ENCODE measurements at regions not wholly inside any gene's neighbourhood (a gene's known extent, or its start where the extent isn't known, plus 50 kb on each side); places are given as distances from the start of the nearest gene placed in this dataset.

- peaks cover 0 to 2% (median 0%) of the 10 kb centered on the region in 3 donors for H3K4me1 Mint-ChIP-seq
These were observed 303.2 kb upstream of the NBEA start for GRCh38 chr13:34638897-34639296.

GRCh38 chr13:34640179-34640992, 301.7 kb upstream of the NBEA start:
- H3K9me3 Mint-ChIP-seq, result peaks cover 0 to 2% (median 2%) of the 10 kb centered on the region in 3 donors

More at GRCh38 chr13:34638897-34639296, 303.2 kb upstream of the NBEA start:
- no peak overlapping the region for H3K27ac Mint-ChIP-seq
- H3K36me3 Mint-ChIP-seq, result peaks cover 2% of the 10 kb centered on the region
- peaks cover 1% of the 10 kb centered on the region for H3K27me3 Mint-ChIP-seq
- H3K4me3 Mint-ChIP-seq, result no peak overlapping the region
- peaks cover 0 to 2% (median 2%) of the 10 kb centered on the region in 3 donors for H3K9me3 Mint-ChIP-seq

DNA sequence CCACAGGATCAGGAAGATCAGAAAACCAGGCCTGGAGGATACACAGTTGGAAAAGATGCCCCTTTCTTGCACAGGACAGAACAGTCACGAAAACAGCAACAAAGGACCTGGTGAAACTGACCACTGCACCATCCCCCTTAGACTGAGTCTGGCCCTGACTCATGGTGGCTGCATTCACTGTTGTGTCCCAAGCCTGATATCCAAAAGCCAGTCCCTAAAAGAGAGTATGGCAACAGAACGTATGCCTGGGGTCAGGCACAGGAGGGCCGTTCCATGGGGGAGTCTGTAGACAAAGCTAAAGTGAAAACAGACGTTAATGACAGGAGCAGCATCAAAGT, 301.1 kb upstream of the NBEA start:
- H3K27ac Mint-ChIP-seq, result no peak overlapping the region

More at GRCh38 chr13:34640179-34640992, 301.7 kb upstream of the NBEA start:
- Mint-ChIP-seq H3K27me3 (peaks cover 1% of the 10 kb centered on the region), H3K4me1 (peaks cover 0 to 2% (median 0%) of the 10 kb centered on the region in 3 donors), H3K36me3 (no peaks in the 10 kb centered on the region), H3K27ac (no peak overlapping the region), H3K4me3 (no peak overlapping the region)

DNA sequence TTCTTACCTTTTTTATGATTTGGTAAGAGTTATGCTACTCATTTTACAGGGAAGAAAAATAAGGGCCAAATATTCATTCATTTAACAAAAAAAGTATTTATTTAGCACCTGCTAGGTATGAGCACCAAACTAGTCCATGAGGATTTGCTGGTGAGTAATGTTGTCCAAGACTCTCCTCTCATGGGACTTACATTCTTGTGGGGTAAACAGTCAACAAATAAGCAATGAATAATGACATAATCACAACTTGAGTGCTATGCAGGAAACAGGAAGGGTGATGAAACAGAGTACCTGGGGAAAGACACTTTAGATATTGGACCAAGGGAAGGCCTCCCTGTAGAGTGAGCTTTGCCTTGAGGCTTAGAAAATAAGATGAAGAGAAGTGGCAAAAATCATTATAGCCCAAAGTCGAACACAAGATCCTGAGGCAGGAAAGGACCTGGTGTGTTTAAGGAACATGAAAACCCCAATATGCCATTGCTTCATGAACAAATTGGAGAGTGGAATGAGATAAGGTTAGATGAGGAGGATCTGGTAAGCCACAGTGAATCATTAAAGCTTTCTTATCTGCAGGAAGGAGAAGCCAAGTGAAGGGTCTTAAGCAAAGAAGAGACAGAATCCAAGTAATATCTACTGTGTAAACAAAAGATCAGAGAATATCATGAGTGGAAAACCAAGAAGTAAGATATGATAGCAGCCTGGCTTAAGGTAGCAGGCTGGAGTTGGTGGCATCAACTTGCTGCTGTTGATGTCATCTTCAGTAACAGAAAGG, 294.5 kb upstream of the NBEA start:
- no peaks in the 10 kb centered on the region for H3K27me3 Mint-ChIP-seq
- H3K4me1 Mint-ChIP-seq, result no peaks in the 10 kb centered on the region
- no peak overlapping the region for H3K27ac Mint-ChIP-seq
- H3K36me3 Mint-ChIP-seq, result no peaks in the 10 kb centered on the region
- peaks cover 0 to 11% (median 4%) of the 10 kb centered on the region in 3 donors for H3K9me3 Mint-ChIP-seq
- H3K4me3 Mint-ChIP-seq, result no peak overlapping the region

More for the DNA sequence above, 301.1 kb upstream of the NBEA start:
- Mint-ChIP-seq H3K9me3 (peaks cover 0 to 2% (median 2%) of the 10 kb centered on the region in 3 donors), H3K4me1 (peaks cover 0 to 2% (median 0%) of the 10 kb centered on the region in 3 donors), H3K4me3 (peak overlapping the region in 1 of 4 donors; percentile 13), H3K36me3 (no peaks in the 10 kb centered on the region), H3K27me3 (peaks cover 1% of the 10 kb centered on the region)

- H3K4me1 Mint-ChIP-seq, result no peaks in the 10 kb centered on the region
- H3K36me3 Mint-ChIP-seq, result no peaks in the 10 kb centered on the region
- H3K4me3 Mint-ChIP-seq, result no peak overlapping the region
- no peaks in the 10 kb centered on the region for H3K27me3 Mint-ChIP-seq
- peaks cover 0 to 11% (median 0%) of the 10 kb centered on the region in 3 donors for H3K9me3 Mint-ChIP-seq
- no peak overlapping the region for H3K27ac Mint-ChIP-seq
These were observed 287.9 kb upstream of the NBEA start for GRCh38 chr13:34654203-34654602.

GRCh38 chr13:34654647-34655046, 287.4 kb upstream of the NBEA start:
- Mint-ChIP-seq H3K27ac (no peak overlapping the region), H3K27me3 (no peaks in the 10 kb centered on the region), H3K4me1 (no peaks in the 10 kb centered on the region), H3K36me3 (no peaks in the 10 kb centered on the region), H3K9me3 (peaks cover 0 to 11% (median 0%) of the 10 kb centered on the region in 3 donors), H3K4me3 (no peak overlapping the region)

- no peaks in the 10 kb centered on the region for H3K4me1 Mint-ChIP-seq
- no peak overlapping the region for H3K4me3 Mint-ChIP-seq
- H3K27me3 Mint-ChIP-seq, result no peaks in the 10 kb centered on the region
- no peak overlapping the region for H3K27ac Mint-ChIP-seq
- no peaks in the 10 kb centered on the region for H3K36me3 Mint-ChIP-seq
- H3K9me3 Mint-ChIP-seq, result peaks cover 0 to 11% (median 0%) of the 10 kb centered on the region in 3 donors
These were observed 286.5 kb upstream of the NBEA start for GRCh38 chr13:34655554-34655953.

GRCh38 chr13:34657716-34658115, 284.4 kb upstream of the NBEA start:
- no peaks in the 10 kb centered on the region for H3K36me3 Mint-ChIP-seq

DNA sequence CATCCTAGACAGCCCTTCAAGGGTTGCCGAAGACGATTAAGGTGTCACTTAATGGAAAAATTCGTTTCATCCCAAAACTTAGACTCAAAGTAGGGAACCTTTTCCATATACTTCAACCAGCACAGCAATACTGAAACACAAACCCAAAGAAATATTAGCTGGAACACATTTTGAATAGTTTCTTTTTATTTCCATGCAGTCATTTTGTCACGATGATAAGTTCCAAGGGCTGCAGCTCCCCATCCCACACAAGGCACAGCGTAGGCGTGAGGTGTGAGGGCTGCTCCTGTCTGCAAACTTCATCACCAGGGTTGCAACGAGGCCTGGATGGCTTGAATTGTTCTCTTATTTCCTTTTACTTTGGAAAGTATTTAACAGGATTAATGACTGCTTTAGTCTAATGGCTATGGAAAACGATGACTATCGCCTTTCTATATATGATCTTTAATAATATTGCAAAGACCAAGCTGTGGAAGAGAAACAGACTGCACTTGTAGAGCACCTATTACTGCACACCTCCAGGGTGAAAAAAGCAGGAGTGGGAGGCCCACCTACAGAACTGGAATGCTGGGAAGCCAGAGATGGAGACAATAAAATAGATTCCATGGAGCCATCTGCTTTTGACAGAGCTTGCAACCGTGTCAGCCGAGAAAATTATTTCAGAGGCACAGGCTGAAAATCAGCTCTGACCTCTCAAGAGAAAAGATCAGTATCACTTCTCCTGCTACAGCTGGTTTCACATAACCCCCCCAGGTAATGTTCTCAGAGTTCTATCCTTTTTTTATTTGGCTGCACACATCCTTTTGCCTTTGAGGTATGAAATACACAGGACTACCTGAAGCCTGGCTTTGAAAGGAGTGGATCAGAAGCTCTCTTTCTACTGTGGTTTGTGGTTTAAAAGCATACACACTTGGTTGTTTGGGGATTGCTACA, 274.5 kb upstream of the NBEA start:
- H3K36me3 Mint-ChIP-seq, result no peaks in the 10 kb centered on the region
- no peak overlapping the region for H3K27ac Mint-ChIP-seq
- peaks cover 0 to 3% (median 2%) of the 10 kb centered on the region in 3 donors for H3K9me3 Mint-ChIP-seq
- no peaks in the 10 kb centered on the region for H3K4me1 Mint-ChIP-seq
- H3K27me3 Mint-ChIP-seq, result no peaks in the 10 kb centered on the region
- no peak overlapping the region for H3K4me3 Mint-ChIP-seq

More at GRCh38 chr13:34657716-34658115, 284.4 kb upstream of the NBEA start:
- Mint-ChIP-seq H3K9me3 (peaks cover 0 to 10% (median 0%) of the 10 kb centered on the region in 3 donors), H3K27me3 (no peaks in the 10 kb centered on the region), H3K27ac (no peak overlapping the region), H3K4me3 (no peak overlapping the region), H3K4me1 (no peaks in the 10 kb centered on the region)

DNA sequence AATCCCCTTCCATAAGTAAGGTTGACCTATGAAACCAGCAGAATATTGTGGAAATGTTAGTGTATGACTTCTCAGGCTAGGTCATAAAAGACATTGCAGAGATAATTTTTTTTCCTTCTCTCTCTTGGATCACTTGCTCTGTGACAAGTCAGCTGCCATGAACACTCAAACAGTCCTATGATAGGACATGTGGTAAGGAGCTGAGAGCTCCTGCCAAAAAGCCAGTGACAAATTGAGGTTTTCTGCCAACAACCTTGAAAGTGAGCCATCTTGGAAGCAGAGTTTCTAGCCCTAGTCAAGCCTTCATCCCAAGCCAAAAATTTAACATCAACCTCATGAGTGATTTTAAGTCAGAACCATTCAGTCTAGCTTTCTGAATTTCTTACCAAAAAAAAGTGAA, 270.9 kb upstream of the NBEA start:
- Mint-ChIP-seq H3K4me1 (no peaks in the 10 kb centered on the region), H3K27ac (no peak overlapping the region), H3K9me3 (no peaks in the 10 kb centered on the region), H3K4me3 (no peak overlapping the region), H3K36me3 (no peaks in the 10 kb centered on the region), H3K27me3 (no peaks in the 10 kb centered on the region)

DNA sequence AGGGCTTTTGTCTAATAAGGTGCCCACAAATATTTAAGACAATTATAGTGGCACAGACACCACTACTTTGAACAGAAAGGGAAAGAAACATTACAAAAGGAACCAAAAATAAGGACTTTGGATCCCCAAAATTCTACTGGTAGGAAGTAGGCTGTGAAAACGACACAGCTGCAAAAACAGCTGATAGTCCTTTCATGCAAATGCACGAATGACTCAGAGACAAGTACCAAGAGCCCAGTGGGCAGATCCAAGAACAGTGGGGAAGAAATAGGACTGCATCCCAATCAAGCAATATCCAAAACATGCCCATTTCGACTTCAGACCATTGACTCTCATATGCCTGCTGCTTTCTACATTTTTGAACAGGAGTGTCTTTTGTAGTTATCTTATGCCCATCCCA, 269.4 kb upstream of the NBEA start:
- Mint-ChIP-seq H3K4me1 (no peaks in the 10 kb centered on the region), H3K27ac (no peak overlapping the region), H3K9me3 (no peaks in the 10 kb centered on the region), H3K36me3 (no peaks in the 10 kb centered on the region), H3K4me3 (no peak overlapping the region), H3K27me3 (no peaks in the 10 kb centered on the region)

DNA sequence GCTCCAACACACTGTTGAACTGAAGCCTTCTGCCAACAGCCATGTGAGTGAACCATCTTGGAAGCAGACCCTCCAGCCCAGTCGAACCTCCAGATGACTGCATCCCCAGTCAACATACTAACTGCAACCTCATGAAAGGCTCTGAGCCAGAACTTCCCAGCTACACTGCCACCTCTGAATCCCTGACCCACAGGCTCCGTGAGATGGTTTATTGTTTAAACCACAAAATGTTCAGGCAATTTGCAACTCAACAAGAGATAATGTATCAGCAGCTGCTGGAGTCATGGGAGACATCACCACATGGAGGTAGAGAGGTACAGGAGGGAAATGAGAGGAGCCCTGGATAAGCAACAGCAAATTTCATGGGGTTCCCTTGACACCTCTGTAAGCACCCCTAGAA, 266.4 kb upstream of the NBEA start:
- Mint-ChIP-seq H3K4me1 (no peaks in the 10 kb centered on the region), H3K27ac (no peak overlapping the region), H3K36me3 (no peaks in the 10 kb centered on the region), H3K27me3 (no peaks in the 10 kb centered on the region), H3K4me3 (peak overlapping the region in 1 of 4 donors; percentile 12), H3K9me3 (no peaks in the 10 kb centered on the region)

DNA sequence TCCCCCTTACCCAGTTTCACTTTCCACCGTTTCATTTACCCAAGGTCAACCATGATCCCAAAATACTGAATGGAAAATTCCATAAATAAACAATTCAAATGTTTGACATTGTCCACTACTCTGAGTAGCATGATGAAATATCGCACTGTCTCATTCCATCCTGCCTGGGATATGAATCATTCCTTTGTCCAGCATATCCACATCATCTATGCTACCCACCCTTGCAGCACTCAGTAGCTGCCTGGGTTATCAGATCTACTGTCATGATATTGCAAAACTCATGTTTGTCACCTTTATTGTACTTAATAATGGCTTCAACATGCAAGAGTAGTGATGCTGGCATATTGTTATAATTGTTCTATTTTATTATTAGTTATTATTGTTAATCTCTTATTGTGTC, 263.9 kb upstream of the NBEA start:
- Mint-ChIP-seq H3K9me3 (no peaks in the 10 kb centered on the region), H3K27me3 (no peaks in the 10 kb centered on the region), H3K4me1 (no peaks in the 10 kb centered on the region), H3K27ac (no peak overlapping the region), H3K36me3 (no peaks in the 10 kb centered on the region), H3K4me3 (no peak overlapping the region)

- Mint-ChIP-seq H3K9me3 (no peaks in the 10 kb centered on the region), H3K27me3 (no peaks in the 10 kb centered on the region), H3K27ac (no peak overlapping the region), H3K36me3 (no peaks in the 10 kb centered on the region), H3K4me3 (no peak overlapping the region), H3K4me1 (peaks cover 0 to 2% (median 0%) of the 10 kb centered on the region in 3 donors)
These were observed 260.6 kb upstream of the NBEA start for GRCh38 chr13:34681405-34681955.

Measured in IgD-negative memory B cell (primary cell).